ENCODE measurements at regions not wholly inside any gene's neighbourhood (a gene's known extent, or its start where the extent isn't known, plus 50 kb on each side); places are given as distances from the start of the nearest gene placed in this dataset.
"Not testable (repeated sequence)": the region's sequence is repeated elsewhere in the genome, so short reads cannot be mapped to it uniquely, and the experiment has no call there.

- DNase-seq: no peak
Measured at GRCh38 chr5:103862398-103862797, 299.8 kb upstream of the NUDT12 start.

- DNase-seq: no peak
Measured at GRCh38 chr5:103860327-103860726, 297.7 kb upstream of the NUDT12 start.

GRCh38 chr5:103858367-103858766, 295.8 kb upstream of the NUDT12 start:
- DNase-seq: not testable (repeated sequence)

- no peak for DNase-seq
Measured at GRCh38 chr5:103851091-103851490, 288.5 kb upstream of the NUDT12 start.

GRCh38 chr5:103849934-103850333, 287.3 kb upstream of the NUDT12 start:
- DNase-seq: peak in 1 of 3 donors; percentile 90

GRCh38 chr5:103847060-103847459, 284.5 kb upstream of the NUDT12 start:
- peak in 1 of 3 donors; percentile 16 for DNase-seq

GRCh38 chr5:103842936-103843335, 280.3 kb upstream of the NUDT12 start:
- DNase-seq: no peak

GRCh38 chr5:103840600-103840999, 278.0 kb upstream of the NUDT12 start:
- no peak for DNase-seq

GRCh38 chr5:103834216-103834615, 271.6 kb upstream of the NUDT12 start:
- DNase-seq: no peak

- no peak for DNase-seq
Measured at GRCh38 chr5:103829585-103829984, 267.0 kb upstream of the NUDT12 start.

- DNase-seq: no peak
Measured at GRCh38 chr5:103827976-103828375, 265.4 kb upstream of the NUDT12 start.

GRCh38 chr5:103821361-103821760, 258.8 kb upstream of the NUDT12 start:
- no peak for DNase-seq

- peak; percentile 31 to 62 (median 38) for DNase-seq
Measured at GRCh38 chr5:103808464-103809106, 246.0 kb upstream of the NUDT12 start.

- no peak for DNase-seq
Measured at GRCh38 chr5:103804711-103805110, 242.1 kb upstream of the NUDT12 start.

GRCh38 chr5:103801681-103802080, 239.1 kb upstream of the NUDT12 start:
- DNase-seq: no peak

- DNase-seq: peak; percentile 19 to 48 (median 44)
Measured at GRCh38 chr5:103800741-103801495, 238.3 kb upstream of the NUDT12 start.

GRCh38 chr5:103793595-103794182, 231.1 kb upstream of the NUDT12 start:
- DNase-seq: no peak

GRCh38 chr5:103785569-103785968, 223.0 kb upstream of the NUDT12 start:
- peak in 1 of 3 donors; percentile 4 for DNase-seq

GRCh38 chr5:103783669-103784068, 221.1 kb upstream of the NUDT12 start:
- no peak for DNase-seq

- DNase-seq: no peak
Measured at GRCh38 chr5:103780794-103781193, 218.2 kb upstream of the NUDT12 start.

- no peak for DNase-seq
Measured at GRCh38 chr5:103774721-103775120, 212.1 kb upstream of the NUDT12 start.

- no peak for DNase-seq
Measured at GRCh38 chr5:103772248-103772647, 209.7 kb upstream of the NUDT12 start.

- DNase-seq: no peak
Measured at GRCh38 chr5:103764403-103764802, 201.8 kb upstream of the NUDT12 start.
